CD4-positive, CD25-positive, alpha-beta regulatory T cell (primary cell): ENCODE measurements at regions not wholly inside any gene's neighbourhood (a gene's known extent, or its start where the extent isn't known, plus 50 kb on each side); places are given as distances from the start of the nearest gene placed in this dataset.

Experiments used
- ATAC-seq, 2 donors: fragments of 150-1000 bp; cut with Tn5 transposase; one replicate each; pipeline ENCODE4 v1.10.0; 2021; ENCODE audit warnings: low read depth in 2 of 2, moderate number of reproducible peaks in 2 of 2, moderate library complexity in 1 of 2
- DNase-seq, 3 donors: peaks; one replicate each; pipeline versions ENCODE4 v3.0.0 to v3.0.0-alpha.2; 2012 to 2022; ENCODE audit warnings: mixed read lengths in 1 of 3
- H3K27ac ChIP-seq: one replicate; pipeline ENCODE4 v1.7.0; 2013; ENCODE audit warnings: mild to moderate bottlenecking, low read length; ENCODE audit not compliant: insufficient read depth, poor library complexity, severe bottlenecking
- H3K27me3 ChIP-seq: one replicate; pipeline ENCODE4 v1.7.0; 2013; ENCODE audit warnings: low read length; ENCODE audit not compliant: control insufficient read depth, insufficient read depth
- H3K36me3 ChIP-seq: one replicate; pipeline ENCODE4 v1.7.0; 2013; ENCODE audit warnings: mild to moderate bottlenecking, low read length, moderate library complexity; ENCODE audit not compliant: control insufficient read depth, insufficient read depth
- H3K4me1 ChIP-seq: 2 replicates; pipeline ENCODE4 v1.7.0; 2013; ENCODE audit warnings: mild to moderate bottlenecking, low read length; ENCODE audit not compliant: insufficient read depth, control insufficient read depth, poor library complexity, severe bottlenecking
- H3K4me3 ChIP-seq: one replicate; pipeline ENCODE4 v1.7.0; 2013; ENCODE audit warnings: low read depth, mild to moderate bottlenecking, low read length, moderate library complexity
- H3K9me3 ChIP-seq, 2 experiments: 1 replicate in 1 of 2; 2 replicates in 1 of 2; pipeline ENCODE4 v1.7.0; 2013; ENCODE audit warnings: low read length in 2 of 2, mild to moderate bottlenecking in 1 of 2, moderate library complexity in 1 of 2; ENCODE audit not compliant: control insufficient read depth in 2 of 2
- H3K27ac Mint-ChIP-seq, 3 donors: one replicate each; pipeline ENCODE4 v1.8.0; 2020 to 2022; ENCODE audit warnings: mild to moderate bottlenecking in 3 of 3, mixed read lengths in 3 of 3, moderate library complexity in 2 of 3
- H3K27me3 Mint-ChIP-seq: one replicate; pipeline ENCODE4 v1.8.0; 2022; ENCODE audit warnings: mild to moderate bottlenecking, mixed read lengths
- H3K36me3 Mint-ChIP-seq: one replicate; pipeline ENCODE4 v1.8.0; 2020; ENCODE audit warnings: mixed read lengths
- H3K4me1 Mint-ChIP-seq, 4 donors: one replicate each; pipeline ENCODE4 v1.8.0; 2020 to 2022; ENCODE audit warnings: mixed read lengths in 4 of 4, mild to moderate bottlenecking in 1 of 4
- H3K4me3 Mint-ChIP-seq, 4 donors: one replicate each; pipeline ENCODE4 v1.8.0; 2020 to 2022; ENCODE audit warnings: mild to moderate bottlenecking in 4 of 4, mixed read lengths in 4 of 4, moderate library complexity in 3 of 4
- H3K9me3 Mint-ChIP-seq, 7 donors: one replicate each; pipeline ENCODE4 v1.8.0; 2020 to 2022; ENCODE audit warnings: mixed read lengths in 7 of 7, mild to moderate bottlenecking in 3 of 7, moderate library complexity in 2 of 7

DNA sequence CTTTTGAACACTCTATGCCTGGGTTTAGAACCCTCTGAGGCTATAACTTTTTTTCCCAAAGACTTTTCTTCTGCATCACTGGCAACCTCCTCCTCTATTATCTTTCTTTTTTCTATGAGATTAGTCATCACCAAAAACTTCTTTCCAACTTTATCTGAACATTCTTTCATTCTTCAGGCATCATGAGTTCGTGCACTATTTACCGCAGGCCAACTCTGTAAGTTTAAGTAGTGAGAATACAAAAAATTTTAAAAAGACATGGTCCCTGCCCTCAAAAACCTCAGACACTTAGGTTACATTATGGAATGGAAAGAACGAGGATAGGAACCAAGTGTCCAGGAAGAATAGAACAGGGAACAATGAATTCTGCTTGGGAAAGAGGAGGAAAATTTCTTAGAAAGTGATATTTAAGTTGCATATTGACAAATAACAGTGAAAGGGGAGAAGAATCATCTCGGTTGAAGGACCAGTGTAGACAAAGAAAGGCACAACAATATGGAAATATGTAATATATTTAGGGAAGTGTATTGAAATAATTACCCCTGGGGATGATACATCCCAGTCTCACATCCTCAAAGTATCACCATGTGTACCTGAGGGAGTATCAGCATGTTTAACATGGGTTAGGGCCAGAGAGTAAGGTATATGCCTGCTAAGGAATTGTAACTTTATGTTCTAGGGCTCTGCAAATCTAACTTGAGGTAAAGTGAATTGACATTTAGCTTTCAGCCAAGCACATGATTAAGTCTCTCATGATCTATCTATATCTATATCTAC is 196.5 kb upstream of the NREP start:
- Histone ChIP-seq H3K27ac (no peak overlapping the region), H3K4me3 (no peak overlapping the region), H3K36me3 (no peaks in the 10 kb centered on the region), H3K27me3 (no peaks in the 10 kb centered on the region), H3K9me3 (no peaks in the 10 kb centered on the region), H3K4me1 (no peaks in the 10 kb centered on the region)
- Mint-ChIP-seq H3K27ac (no peak overlapping the region), H3K4me3 (no peak overlapping the region), H3K9me3 (peaks cover 0 to 1% (median 0%) of the 10 kb centered on the region in 7 donors), H3K36me3 (no peaks in the 10 kb centered on the region), H3K4me1 (no peaks in the 10 kb centered on the region), H3K27me3 (no peaks in the 10 kb centered on the region)
- DNase-seq, result no peak
- ATAC-seq, result no peak

DNA sequence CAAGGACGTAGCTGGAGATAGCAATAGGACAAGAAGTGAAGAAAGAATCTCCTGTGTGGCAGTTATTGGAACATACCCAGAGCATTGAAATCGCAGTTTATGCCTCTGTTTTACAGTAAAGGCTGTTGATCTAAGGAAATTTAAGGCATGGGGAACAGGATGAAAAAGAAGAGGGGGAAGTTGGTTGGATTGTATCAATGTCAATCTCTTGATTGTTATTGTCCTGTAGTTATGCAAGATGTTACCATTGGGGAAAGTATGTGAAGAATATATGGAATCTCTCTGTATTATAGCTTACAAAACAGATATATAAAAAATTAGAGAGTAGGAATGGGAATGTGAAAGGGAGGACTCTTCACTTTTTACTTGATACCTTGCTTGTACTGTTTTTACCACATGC is 195.6 kb upstream of the NREP start:
- Histone ChIP-seq H3K36me3 (no peaks in the 10 kb centered on the region), H3K27ac (no peak overlapping the region)
- no peak overlapping the region for H3K4me3 Mint-ChIP-seq

GRCh38 chr5:111950660-111951059 is 193.7 kb upstream of the NREP start:
- Mint-ChIP-seq H3K4me3 (no peak overlapping the region), H3K27me3 (no peaks in the 10 kb centered on the region), H3K27ac (no peak overlapping the region), H3K36me3 (no peaks in the 10 kb centered on the region), H3K4me1 (no peaks in the 10 kb centered on the region), H3K9me3 (peaks cover 0 to 5% (median 0%) of the 10 kb centered on the region in 7 donors)
- Histone ChIP-seq H3K4me3 (no peak overlapping the region), H3K4me1 (no peaks in the 10 kb centered on the region), H3K27me3 (no peaks in the 10 kb centered on the region), H3K36me3 (no peaks in the 10 kb centered on the region), H3K27ac (no peak overlapping the region), H3K9me3 (no peaks in the 10 kb centered on the region)
- ATAC-seq (no peak), DNase-seq (no peak)

More for the DNA sequence above, 195.6 kb upstream of the NREP start:
- H3K9me3 Mint-ChIP-seq, result peaks cover 0 to 1% (median 0%) of the 10 kb centered on the region in 7 donors
- DNase-seq, result no peak
- H3K36me3 Mint-ChIP-seq, result no peaks in the 10 kb centered on the region
- H3K27me3 ChIP-seq, result no peaks in the 10 kb centered on the region
- no peak for ATAC-seq
- no peaks in the 10 kb centered on the region for H3K4me1 Mint-ChIP-seq
- no peaks in the 10 kb centered on the region for H3K27me3 Mint-ChIP-seq
- no peaks in the 10 kb centered on the region for H3K9me3 ChIP-seq
- no peaks in the 10 kb centered on the region for H3K4me1 ChIP-seq
- no peak overlapping the region for H3K4me3 ChIP-seq
- no peak overlapping the region for H3K27ac Mint-ChIP-seq

DNA sequence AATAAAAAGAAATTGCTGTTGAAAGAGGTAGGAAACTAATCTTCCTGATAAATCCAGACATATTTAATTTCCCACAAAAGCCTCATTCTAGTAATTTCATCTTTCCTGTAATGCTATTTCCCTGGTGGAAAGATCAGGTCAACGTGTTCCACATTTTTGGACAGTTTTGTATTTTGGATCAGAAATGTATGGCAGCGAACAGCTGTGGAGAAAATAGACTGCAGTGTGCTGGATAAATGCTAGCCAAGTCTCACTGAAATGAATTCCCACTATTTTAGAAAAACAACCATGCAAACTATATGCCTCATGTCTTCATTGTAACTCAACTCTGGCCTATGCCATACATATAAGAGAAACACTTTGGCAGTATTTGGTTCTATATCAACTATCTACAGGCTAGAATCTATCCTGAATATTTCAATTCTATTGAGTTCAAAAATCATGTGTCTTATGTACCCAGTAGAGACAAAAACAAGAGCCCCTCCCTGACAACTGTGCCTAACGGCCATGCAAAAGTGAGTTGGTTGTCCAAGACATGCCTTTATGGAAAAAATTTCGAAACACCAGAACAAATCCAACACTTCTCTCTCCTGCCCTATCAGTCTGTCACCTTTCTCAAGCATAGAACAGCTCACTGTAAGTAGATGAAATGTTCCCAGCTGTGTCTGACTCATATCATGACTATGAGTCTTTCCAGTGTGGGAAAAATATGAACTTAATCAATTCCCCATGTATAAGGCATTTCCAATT is 191.3 kb upstream of the NREP start:
- no peaks in the 10 kb centered on the region for H3K36me3 ChIP-seq
- Mint-ChIP-seq H3K4me3 (no peak overlapping the region), H3K9me3 (peaks cover 0 to 5% (median 0%) of the 10 kb centered on the region in 7 donors), H3K27me3 (no peaks in the 10 kb centered on the region), H3K27ac (no peak overlapping the region), H3K36me3 (no peaks in the 10 kb centered on the region), H3K4me1 (no peaks in the 10 kb centered on the region)
- ATAC-seq, result no peak
- no peaks in the 10 kb centered on the region for H3K27me3 ChIP-seq
- H3K4me1 ChIP-seq, result no peaks in the 10 kb centered on the region
- no peak overlapping the region for H3K4me3 ChIP-seq
- no peak overlapping the region for H3K27ac ChIP-seq
- H3K9me3 ChIP-seq, result no peaks in the 10 kb centered on the region
- no peak for DNase-seq

DNA sequence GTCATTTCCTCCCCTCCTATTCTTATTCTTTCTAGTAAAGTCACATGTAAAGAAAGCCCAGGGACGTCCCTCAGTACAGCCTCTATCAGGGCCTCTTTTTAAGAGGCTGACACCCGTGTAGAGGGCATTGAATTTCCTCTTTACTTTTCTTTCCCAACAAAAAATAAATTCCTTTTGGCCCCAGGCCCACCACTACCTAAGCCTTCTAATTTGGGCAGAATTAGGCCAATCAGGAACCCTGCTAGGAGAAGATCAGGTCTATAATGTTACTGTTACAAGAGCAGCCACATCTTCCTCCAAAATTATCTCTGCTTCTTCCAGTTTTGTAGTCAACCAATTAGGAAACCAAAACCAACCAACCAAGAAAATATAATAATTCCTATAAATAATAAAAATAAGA is 189.6 kb upstream of the NREP start:
- Histone ChIP-seq H3K27ac (no peak overlapping the region), H3K27me3 (no peaks in the 10 kb centered on the region), H3K4me1 (no peaks in the 10 kb centered on the region), H3K4me3 (no peak overlapping the region), H3K9me3 (no peaks in the 10 kb centered on the region), H3K36me3 (no peaks in the 10 kb centered on the region)
- Mint-ChIP-seq H3K36me3 (no peaks in the 10 kb centered on the region), H3K9me3 (peaks cover 0 to 5% (median 0%) of the 10 kb centered on the region in 7 donors), H3K4me3 (no peak overlapping the region), H3K27ac (no peak overlapping the region), H3K4me1 (no peaks in the 10 kb centered on the region), H3K27me3 (no peaks in the 10 kb centered on the region)
- DNase-seq (no peak), ATAC-seq (no peak)

DNA sequence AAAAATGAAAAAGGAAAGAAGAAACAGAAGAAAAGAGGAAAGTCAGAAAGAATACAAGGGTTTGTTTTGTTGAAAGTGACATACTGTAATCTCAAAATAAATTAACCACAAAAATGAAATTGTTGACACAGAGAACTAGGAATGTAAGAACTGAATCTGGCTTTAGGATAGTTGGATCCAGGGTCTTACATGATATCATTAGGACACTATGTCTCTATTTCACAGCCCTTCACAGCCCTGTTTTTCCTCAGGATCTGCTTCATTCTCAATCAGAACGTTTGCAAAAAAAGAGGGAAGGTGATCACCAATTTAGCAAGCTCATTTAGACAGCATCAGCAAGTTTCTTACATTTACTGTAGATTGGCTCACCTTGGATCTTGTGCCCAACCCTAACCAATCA is 188.5 kb upstream of the NREP start:
- Mint-ChIP-seq H3K36me3 (no peaks in the 10 kb centered on the region), H3K27me3 (no peaks in the 10 kb centered on the region), H3K27ac (peak overlapping the region in 1 of 3 donors; percentile 15), H3K9me3 (peaks cover 0 to 5% (median 0%) of the 10 kb centered on the region in 7 donors), H3K4me1 (no peaks in the 10 kb centered on the region), H3K4me3 (no peak overlapping the region)
- no peak for DNase-seq
- H3K36me3 ChIP-seq, result no peaks in the 10 kb centered on the region
- H3K27ac ChIP-seq, result no peak overlapping the region
- no peaks in the 10 kb centered on the region for H3K4me1 ChIP-seq
- H3K9me3 ChIP-seq, result no peaks in the 10 kb centered on the region
- H3K27me3 ChIP-seq, result no peaks in the 10 kb centered on the region
- H3K4me3 ChIP-seq, result no peak overlapping the region
- ATAC-seq, result no peak

- Mint-ChIP-seq H3K9me3 (peaks cover 0 to 8% (median 0%) of the 10 kb centered on the region in 7 donors), H3K36me3 (no peaks in the 10 kb centered on the region), H3K27me3 (no peaks in the 10 kb centered on the region), H3K4me3 (no peak overlapping the region), H3K27ac (no peak overlapping the region), H3K4me1 (no peaks in the 10 kb centered on the region)
- ATAC-seq (no peak), DNase-seq (no peak)
- Histone ChIP-seq H3K4me3 (no peak overlapping the region), H3K27me3 (no peaks in the 10 kb centered on the region), H3K9me3 (no peaks in the 10 kb centered on the region), H3K27ac (no peak overlapping the region), H3K36me3 (no peaks in the 10 kb centered on the region), H3K4me1 (no peaks in the 10 kb centered on the region)
Measured at GRCh38 chr5:111942661-111943401, 185.8 kb upstream of the NREP start.
